ENCODE measurements at regions not wholly inside any gene's neighbourhood (a gene's known extent, or its start where the extent isn't known, plus 50 kb on each side); places are given as distances from the start of the nearest gene placed in this dataset.

- DNase-seq, result no peak
Measured at GRCh38 chr13:59521549-59521948, 642.2 kb downstream of the DIAPH3 start.

- DNase-seq, result no peak
Measured at GRCh38 chr13:59522652-59523051, 641.1 kb downstream of the DIAPH3 start.

- no peak for DNase-seq
Measured at GRCh38 chr13:59527500-59527899, 636.2 kb downstream of the DIAPH3 start.

- no peak for DNase-seq
Measured at GRCh38 chr13:59531571-59532091, 632.1 kb downstream of the DIAPH3 start.

GRCh38 chr13:59532405-59532804, 631.3 kb downstream of the DIAPH3 start:
- DNase-seq, result no peak

- DNase-seq, result no peak
Measured at GRCh38 chr13:59533561-59534555, 629.9 kb downstream of the DIAPH3 start.

GRCh38 chr13:59534806-59535205, 628.9 kb downstream of the DIAPH3 start:
- no peak for DNase-seq

GRCh38 chr13:59537500-59537899, 626.2 kb downstream of the DIAPH3 start:
- no peak for DNase-seq

- no peak for DNase-seq
Measured at GRCh38 chr13:59538512-59538911, 625.2 kb downstream of the DIAPH3 start.

GRCh38 chr13:59542303-59542702, 621.4 kb downstream of the DIAPH3 start:
- DNase-seq, result no peak

GRCh38 chr13:59543418-59543817, 620.3 kb downstream of the DIAPH3 start:
- DNase-seq, result no peak

- DNase-seq, result no peak
Measured at GRCh38 chr13:59545007-59545406, 618.7 kb downstream of the DIAPH3 start.

GRCh38 chr13:59546178-59546577, 617.5 kb downstream of the DIAPH3 start:
- no peak for DNase-seq

GRCh38 chr13:59547950-59548349, 615.8 kb downstream of the DIAPH3 start:
- no peak for DNase-seq

GRCh38 chr13:59562924-59563323, 600.8 kb downstream of the DIAPH3 start:
- DNase-seq, result no peak

GRCh38 chr13:59566561-59566960, 597.2 kb downstream of the DIAPH3 start:
- no peak for DNase-seq

GRCh38 chr13:59568306-59568705, 595.4 kb downstream of the DIAPH3 start:
- DNase-seq, result no peak

GRCh38 chr13:59570204-59570603, 593.5 kb downstream of the DIAPH3 start:
- no peak for DNase-seq

GRCh38 chr13:59584101-59584500, 579.6 kb downstream of the DIAPH3 start:
- DNase-seq, result no peak

- no peak for DNase-seq
Measured at GRCh38 chr13:59584761-59585670, 578.7 kb downstream of the DIAPH3 start.

- DNase-seq, result no peak
Measured at GRCh38 chr13:59587030-59587429, 576.7 kb downstream of the DIAPH3 start.

- no peak for DNase-seq
Measured at GRCh38 chr13:59587971-59588716, 575.6 kb downstream of the DIAPH3 start.

- DNase-seq, result no peak
Measured at GRCh38 chr13:59588717-59589067, 575.0 kb downstream of the DIAPH3 start.

All from CD4-positive, alpha-beta T cell treated with Interleukin-10 for 1 hour (primary cell).